Neural cell (in vitro differentiated cells): ENCODE measurements at regions not wholly inside any gene's neighbourhood (a gene's known extent, or its start where the extent isn't known, plus 50 kb on each side); places are given as distances from the start of the nearest gene placed in this dataset.

Experiments used
- H2AFZ ChIP-seq: fragments of 200-600, 300-800 bp; sonication (generic), shearing (Covaris generic); 2 replicates; pipeline ENCODE4 v1.6.0; 2014; ENCODE audit warnings: low read depth, mild to moderate bottlenecking, antibody characterized with exemption, low read length, moderate library complexity
- H3F3A ChIP-seq: fragments of 200-600 bp; shearing (Covaris generic); 2 replicates; pipeline ENCODE4 v1.6.1; 2016; ENCODE audit warnings: mild to moderate bottlenecking, moderate library complexity, mixed read lengths, antibody characterized with exemption, low read length; ENCODE audit not compliant: insufficient read depth, poor library complexity, severe bottlenecking
- H3K27ac ChIP-seq: fragments of 200-600, 300-800 bp; sonication (generic), shearing (Covaris generic); 2 replicates; pipeline ENCODE4 v1.5.1; 2014; ENCODE audit warnings: mild to moderate bottlenecking, low read length, moderate library complexity
- H3K27me3 ChIP-seq: fragments of 300-800, 200-600 bp; sonication (generic), shearing (Covaris generic); 2 replicates; pipeline ENCODE4 v1.6.0; 2014; ENCODE audit warnings: mild to moderate bottlenecking, low read depth, low read length, moderate library complexity; ENCODE audit not compliant: insufficient read depth
- H3K36me3 ChIP-seq: fragments of 300-800, 200-600 bp; sonication (generic), shearing (Covaris generic); 2 replicates; pipeline ENCODE4 v1.5.1; 2014; ENCODE audit warnings: mild to moderate bottlenecking, antibody characterized with exemption, low read length, moderate library complexity; ENCODE audit not compliant: insufficient read depth
- H3K4me2 ChIP-seq: fragments of 300-800, 200-600 bp; sonication (generic), shearing (Covaris generic); 2 replicates; pipeline ENCODE4 v1.6.0; 2014; ENCODE audit warnings: mild to moderate bottlenecking, low read length
- H3K4me3 ChIP-seq: fragments of 300-800, 200-600 bp; sonication (generic), shearing (Covaris generic); 2 replicates; pipeline ENCODE4 v1.5.1; 2014; ENCODE audit warnings: mild to moderate bottlenecking, low read length, moderate library complexity
- H3K79me2 ChIP-seq: fragments of 200-600 bp; shearing (Covaris generic); replicated peaks from 2 replicates; pipeline ENCODE4 v1.6.0; 2014; ENCODE audit warnings: mild to moderate bottlenecking, low read length, moderate library complexity; ENCODE audit not compliant: insufficient read depth
- H3K9ac ChIP-seq: fragments of 300-800, 200-600 bp; sonication (generic), shearing (Covaris generic); 2 replicates; pipeline ENCODE4 v1.6.1; 2016; ENCODE audit warnings: mild to moderate bottlenecking, low read length, mixed read lengths
- H3K9me2 ChIP-seq: fragments of 200-600 bp; shearing (Covaris generic); 2 replicates; pipeline ENCODE4 v1.6.1; 2016; ENCODE audit warnings: mild to moderate bottlenecking, low read length, mixed read lengths; ENCODE audit not compliant: insufficient read depth
- H3K9me3 ChIP-seq: fragments of 200-600, 300-800 bp; sonication (generic), shearing (Covaris generic); 2 replicates; pipeline ENCODE4 v1.6.1; 2016; ENCODE audit warnings: mild to moderate bottlenecking, mixed run types, low read length, moderate library complexity, mixed read lengths
- H4K20me1 ChIP-seq: fragments of 200-600 bp; shearing (Covaris generic); 2 replicates; pipeline ENCODE4 v1.6.1; 2016; ENCODE audit warnings: mild to moderate bottlenecking, mixed run types; ENCODE audit not compliant: insufficient read depth
- EP300 ChIP-seq: fragments of 450-650 bp; conservative IDR thresholded peaks from 2 replicates; pipeline ENCODE4 v1.6.1; 2014; ENCODE audit warnings: antibody characterized with exemption, mild to moderate bottlenecking, moderate library complexity; ENCODE audit not compliant: poor library complexity, severe bottlenecking
- EZH2 ChIP-seq: fragments of 200-600, 300-800 bp; shearing (Covaris generic), sonication (generic); IDR thresholded peaks from 2 replicates; pipeline ENCODE4 v1.6.1; 2014; ENCODE audit warnings: antibody characterized with exemption, low read length, borderline replicate concordance, mild to moderate bottlenecking; ENCODE audit not compliant: insufficient read depth, poor library complexity, severe bottlenecking
- MXI1 ChIP-seq: fragments of 450-650 bp; conservative IDR thresholded peaks from 2 replicates; pipeline ENCODE4 v1.6.1; 2014; ENCODE audit warnings: antibody characterized with exemption, mild to moderate bottlenecking; ENCODE audit not compliant: poor library complexity, severe bottlenecking
- POLR2AphosphoS5 ChIP-seq: IDR thresholded peaks from 2 replicates; pipeline ENCODE4 v1.6.1; 2012
- RAD21 ChIP-seq: fragments of 450-650 bp; conservative IDR thresholded peaks from 2 replicates; pipeline ENCODE4 v1.6.1; 2014; ENCODE audit warnings: antibody characterized with exemption, mild to moderate bottlenecking, moderate library complexity
- SMC3 ChIP-seq: fragments of 450-650 bp; conservative IDR thresholded peaks from 2 replicates; pipeline ENCODE4 v1.6.1; 2014; ENCODE audit warnings: antibody characterized with exemption, mild to moderate bottlenecking, moderate library complexity; ENCODE audit not compliant: poor library complexity
- TAF1 ChIP-seq: IDR thresholded peaks from 2 replicates; pipeline ENCODE4 v1.6.1; 2012; ENCODE audit warnings: low read depth
- TF ChIP-seq, protein P1 (sequence below): fragments of 450-650 bp; IDR thresholded peaks from 2 replicates; pipeline ENCODE4 v1.5.1; 2014; ENCODE audit warnings: antibody characterized with exemption, mild to moderate bottlenecking, moderate library complexity; ENCODE audit not compliant: poor library complexity, severe bottlenecking
- TF ChIP-seq, protein P2 (sequence below): IDR thresholded peaks from 2 replicates; pipeline ENCODE4 v1.6.1; 2012; ENCODE audit warnings: borderline replicate concordance

DNA sequence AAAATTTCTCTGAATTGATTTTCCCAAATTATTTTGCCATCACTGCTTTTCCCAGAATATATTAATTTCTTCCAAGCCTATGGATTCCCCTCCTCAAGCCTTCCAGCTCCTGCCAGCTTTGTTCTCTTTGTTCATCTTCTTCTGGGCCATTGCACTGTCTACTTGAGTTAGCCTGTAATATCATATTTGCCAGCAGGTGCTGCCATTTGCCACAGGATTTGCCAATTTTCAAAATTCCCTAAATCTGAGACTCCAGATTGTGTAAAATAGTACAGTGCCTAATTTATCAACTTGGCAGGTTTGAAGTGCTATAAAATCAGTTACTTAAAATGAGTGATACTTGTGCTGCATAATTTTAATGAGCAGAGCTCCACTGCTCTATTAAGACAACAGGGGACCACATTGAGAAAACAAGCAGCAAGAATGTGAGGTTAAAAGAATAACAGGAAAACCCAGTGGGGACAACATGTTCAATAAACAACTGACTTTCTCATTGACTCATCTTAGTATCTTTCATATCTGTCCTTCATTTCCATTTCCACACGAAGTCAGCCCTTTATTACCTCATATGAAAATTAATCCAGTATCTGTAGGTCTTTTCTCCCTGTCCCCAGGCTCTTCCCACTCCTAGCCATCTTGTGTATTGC, 84.6 kb upstream of the CCDC196 start:
- Histone ChIP-seq H3K79me2 (no peaks in the 10 kb centered on the region), H2AFZ (peak overlapping the region; percentile 6), H3K27me3 (no peaks in the 10 kb centered on the region), H3K36me3 (no peaks in the 10 kb centered on the region), H3K9me3 (no peaks in the 10 kb centered on the region), H3F3A (no peaks in the 10 kb centered on the region), H3K27ac (no peak overlapping the region), H3K9ac (no peak overlapping the region), H3K4me2 (no peak overlapping the region), H4K20me1 (no peaks in the 10 kb centered on the region), H3K9me2 (no peaks in the 10 kb centered on the region), H3K4me3 (no peak overlapping the region)
- TF ChIP-seq, protein P1, sequence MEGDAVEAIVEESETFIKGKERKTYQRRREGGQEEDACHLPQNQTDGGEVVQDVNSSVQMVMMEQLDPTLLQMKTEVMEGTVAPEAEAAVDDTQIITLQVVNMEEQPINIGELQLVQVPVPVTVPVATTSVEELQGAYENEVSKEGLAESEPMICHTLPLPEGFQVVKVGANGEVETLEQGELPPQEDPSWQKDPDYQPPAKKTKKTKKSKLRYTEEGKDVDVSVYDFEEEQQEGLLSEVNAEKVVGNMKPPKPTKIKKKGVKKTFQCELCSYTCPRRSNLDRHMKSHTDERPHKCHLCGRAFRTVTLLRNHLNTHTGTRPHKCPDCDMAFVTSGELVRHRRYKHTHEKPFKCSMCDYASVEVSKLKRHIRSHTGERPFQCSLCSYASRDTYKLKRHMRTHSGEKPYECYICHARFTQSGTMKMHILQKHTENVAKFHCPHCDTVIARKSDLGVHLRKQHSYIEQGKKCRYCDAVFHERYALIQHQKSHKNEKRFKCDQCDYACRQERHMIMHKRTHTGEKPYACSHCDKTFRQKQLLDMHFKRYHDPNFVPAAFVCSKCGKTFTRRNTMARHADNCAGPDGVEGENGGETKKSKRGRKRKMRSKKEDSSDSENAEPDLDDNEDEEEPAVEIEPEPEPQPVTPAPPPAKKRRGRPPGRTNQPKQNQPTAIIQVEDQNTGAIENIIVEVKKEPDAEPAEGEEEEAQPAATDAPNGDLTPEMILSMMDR = peak; percentile 76
- TF ChIP-seq POLR2AphosphoS5 = no peak
- peak; percentile 65 for TF ChIP-seq SMC3
- peak; percentile 75 for TF ChIP-seq RAD21

- no peak overlapping the region for H2AFZ ChIP-seq
- no peaks in the 10 kb centered on the region for H4K20me1 ChIP-seq
- H3K27me3 ChIP-seq = no peaks in the 10 kb centered on the region
- H3K79me2 ChIP-seq = no peaks in the 10 kb centered on the region
- no peaks in the 10 kb centered on the region for H3K9me2 ChIP-seq
- H3K9ac ChIP-seq = no peak overlapping the region
- no peaks in the 10 kb centered on the region for H3K9me3 ChIP-seq
- TF ChIP-seq MXI1 = no peak
- TF ChIP-seq RAD21 = no peak
- TF ChIP-seq POLR2AphosphoS5 = no peak
- no peak for TF ChIP-seq TAF1
- TF ChIP-seq SMC3 = no peak
- TF ChIP-seq EP300 = no peak
- TF ChIP-seq, protein P1 = no peak
- TF ChIP-seq EZH2 = no peak
- TF ChIP-seq, protein P2, sequence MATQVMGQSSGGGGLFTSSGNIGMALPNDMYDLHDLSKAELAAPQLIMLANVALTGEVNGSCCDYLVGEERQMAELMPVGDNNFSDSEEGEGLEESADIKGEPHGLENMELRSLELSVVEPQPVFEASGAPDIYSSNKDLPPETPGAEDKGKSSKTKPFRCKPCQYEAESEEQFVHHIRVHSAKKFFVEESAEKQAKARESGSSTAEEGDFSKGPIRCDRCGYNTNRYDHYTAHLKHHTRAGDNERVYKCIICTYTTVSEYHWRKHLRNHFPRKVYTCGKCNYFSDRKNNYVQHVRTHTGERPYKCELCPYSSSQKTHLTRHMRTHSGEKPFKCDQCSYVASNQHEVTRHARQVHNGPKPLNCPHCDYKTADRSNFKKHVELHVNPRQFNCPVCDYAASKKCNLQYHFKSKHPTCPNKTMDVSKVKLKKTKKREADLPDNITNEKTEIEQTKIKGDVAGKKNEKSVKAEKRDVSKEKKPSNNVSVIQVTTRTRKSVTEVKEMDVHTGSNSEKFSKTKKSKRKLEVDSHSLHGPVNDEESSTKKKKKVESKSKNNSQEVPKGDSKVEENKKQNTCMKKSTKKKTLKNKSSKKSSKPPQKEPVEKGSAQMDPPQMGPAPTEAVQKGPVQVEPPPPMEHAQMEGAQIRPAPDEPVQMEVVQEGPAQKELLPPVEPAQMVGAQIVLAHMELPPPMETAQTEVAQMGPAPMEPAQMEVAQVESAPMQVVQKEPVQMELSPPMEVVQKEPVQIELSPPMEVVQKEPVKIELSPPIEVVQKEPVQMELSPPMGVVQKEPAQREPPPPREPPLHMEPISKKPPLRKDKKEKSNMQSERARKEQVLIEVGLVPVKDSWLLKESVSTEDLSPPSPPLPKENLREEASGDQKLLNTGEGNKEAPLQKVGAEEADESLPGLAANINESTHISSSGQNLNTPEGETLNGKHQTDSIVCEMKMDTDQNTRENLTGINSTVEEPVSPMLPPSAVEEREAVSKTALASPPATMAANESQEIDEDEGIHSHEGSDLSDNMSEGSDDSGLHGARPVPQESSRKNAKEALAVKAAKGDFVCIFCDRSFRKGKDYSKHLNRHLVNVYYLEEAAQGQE = no peak
- H3K4me2 ChIP-seq = no peak overlapping the region
- H3K36me3 ChIP-seq = no peaks in the 10 kb centered on the region
- H3K27ac ChIP-seq = no peak overlapping the region
- H3K4me3 ChIP-seq = no peak overlapping the region
- H3F3A ChIP-seq = no peaks in the 10 kb centered on the region
Measured at GRCh38 chr14:66403183-66403582, 83.0 kb upstream of the CCDC196 start.
